ENCODE measurements at regions not wholly inside any gene's neighbourhood (a gene's known extent, or its start where the extent isn't known, plus 50 kb on each side); places are given as distances from the start of the nearest gene placed in this dataset.
A peak's percentile ranks its signal among the peaks of the same experiment; 100 is the strongest.
"Not testable (repeated sequence)": the region's sequence is repeated elsewhere in the genome, so short reads cannot be mapped to it uniquely, and the experiment has no call there.

GRCh38 chr12:68425998-68426397 is 93.8 kb upstream of the MDM1 start:
- no peak for DNase-seq (ENCODE audit: low spot score)

GRCh38 chr12:68428211-68428610 is 96.0 kb upstream of the MDM1 start:
- no peak for DNase-seq (ENCODE audit: low spot score)

- DNase-seq (ENCODE audit: low spot score): peak; percentile 40
Measured at GRCh38 chr12:68428724-68429501, 96.8 kb upstream of the MDM1 start.

- DNase-seq (ENCODE audit: low spot score): no peak
Measured at GRCh38 chr12:68429696-68430095, 97.5 kb upstream of the MDM1 start.

- no peak for DNase-seq (ENCODE audit: low spot score)
Measured at GRCh38 chr12:68431786-68432185, 99.6 kb upstream of the MDM1 start.

GRCh38 chr12:68432622-68433021 is 100.5 kb upstream of the MDM1 start:
- no peak for DNase-seq (ENCODE audit: low spot score)

- DNase-seq (ENCODE audit: low spot score): no peak
Measured at GRCh38 chr12:68434391-68435298, 102.5 kb upstream of the MDM1 start.

- DNase-seq (ENCODE audit: low spot score): no peak
Measured at GRCh38 chr12:68435299-68435637, 103.1 kb upstream of the MDM1 start.

GRCh38 chr12:68435816-68436215 is 103.7 kb upstream of the MDM1 start:
- DNase-seq (ENCODE audit: low spot score): no peak

GRCh38 chr12:68438601-68439000 is 106.4 kb upstream of the MDM1 start:
- DNase-seq (ENCODE audit: low spot score): no peak

GRCh38 chr12:68439368-68440045 is 107.3 kb upstream of the MDM1 start:
- DNase-seq (ENCODE audit: low spot score): no peak

- DNase-seq (ENCODE audit: low spot score): peak; percentile 33
Measured at GRCh38 chr12:68440068-68440581, 108.0 kb upstream of the MDM1 start.

GRCh38 chr12:68441167-68441566 is 109.0 kb upstream of the MDM1 start:
- DNase-seq (ENCODE audit: low spot score): no peak

GRCh38 chr12:68442353-68442972 is 110.3 kb upstream of the MDM1 start:
- DNase-seq (ENCODE audit: low spot score): not testable (repeated sequence)

- not testable (repeated sequence) for DNase-seq (ENCODE audit: low spot score)
Measured at GRCh38 chr12:68443695-68444094, 111.5 kb upstream of the MDM1 start.

- DNase-seq (ENCODE audit: low spot score): no peak
Measured at GRCh38 chr12:68445824-68446223, 113.7 kb upstream of the MDM1 start.

- DNase-seq (ENCODE audit: low spot score): no peak
Measured at GRCh38 chr12:68446384-68446783, 114.2 kb upstream of the MDM1 start.

GRCh38 chr12:68446901-68447796 is 115.0 kb upstream of the MDM1 start:
- DNase-seq (ENCODE audit: low spot score): no peak

- DNase-seq (ENCODE audit: low spot score): no peak
Measured at GRCh38 chr12:68447797-68448260, 115.7 kb upstream of the MDM1 start.

- DNase-seq (ENCODE audit: low spot score): no peak
Measured at GRCh38 chr12:68449196-68449595, 117.0 kb upstream of the MDM1 start.

GRCh38 chr12:68450947-68451260 is 118.7 kb upstream of the MDM1 start:
- DNase-seq (ENCODE audit: low spot score): no peak

All from GM03348 (cell line).